CD14-positive monocyte (primary cell): ENCODE measurements at regions not wholly inside any gene's neighbourhood (a gene's known extent, or its start where the extent isn't known, plus 50 kb on each side); places are given as distances from the start of the nearest gene placed in this dataset.

Experiments used
- DNase-seq, 3 donors: peaks; one replicate each; pipeline ENCODE4 v3.0.0-alpha.2; 2011 to 2022
- H2AFZ ChIP-seq: 2 replicates; pipeline ENCODE4 v1.6.0; 2012; ENCODE audit warnings: mild to moderate bottlenecking, low read depth, low read length, inconsistent platforms; ENCODE audit not compliant: insufficient read depth, poor library complexity, severe bottlenecking
- H3K27ac ChIP-seq, 2 donors: 1 replicate in 1 of 2; 2 replicates in 1 of 2; pipeline ENCODE4 v1.5.1; 2012 to 2013; ENCODE audit warnings: low read length in 2 of 2, control low read depth in 1 of 2, inconsistent platforms in 1 of 2, low read depth in 1 of 2, mild to moderate bottlenecking in 1 of 2
- H3K27me3 ChIP-seq, 2 donors: one replicate each; pipeline versions ENCODE4 v1.6.0 to v1.6.1; 2011 to 2013; ENCODE audit warnings: low read length in 2 of 2; ENCODE audit not compliant: control insufficient read depth in 2 of 2, insufficient read depth in 2 of 2
- H3K36me3 ChIP-seq, 2 donors: replicated peaks in 1 of 2; 1 replicate in 1 of 2; 2 replicates in 1 of 2; pipeline versions ENCODE4 v1.5.1 to v1.6.1; 2012 to 2013; ENCODE audit warnings: low read length in 2 of 2, control low read depth in 1 of 2, inconsistent platforms in 1 of 2, mild to moderate bottlenecking in 1 of 2; ENCODE audit not compliant: insufficient read depth in 2 of 2, control insufficient read depth in 1 of 2
- H3K4me1 ChIP-seq, 2 donors: 1 replicate in 1 of 2; 2 replicates in 1 of 2; pipeline versions ENCODE4 v1.5.1 to v1.6.1; 2012 to 2013; ENCODE audit warnings: low read length in 2 of 2, control low read depth in 1 of 2, inconsistent platforms in 1 of 2, mild to moderate bottlenecking in 1 of 2, moderate library complexity in 1 of 2; ENCODE audit not compliant: insufficient read depth in 2 of 2, control insufficient read depth in 1 of 2
- H3K4me2 ChIP-seq: replicated peaks from 2 replicates; pipeline ENCODE3; 2012; ENCODE audit warnings: low read length, moderate library complexity, mild to moderate bottlenecking; ENCODE audit not compliant: poor library complexity, severe bottlenecking; ENCODE audit errors: extremely low read depth
- H3K4me3 ChIP-seq, 3 experiments: fragments of 200-600 bp in 1 of 3; sonication (generic) in 1 of 3; replicated peaks in 1 of 3; 1 replicate in 2 of 3; 2 replicates in 1 of 3; pipeline ENCODE4 v1.5.1; 2011 to 2013; ENCODE audit warnings: low read length in 3 of 3, mild to moderate bottlenecking in 3 of 3, control low read depth in 2 of 3, low read depth in 2 of 3, inconsistent platforms in 1 of 3, moderate library complexity in 1 of 3
- H3K79me2 ChIP-seq: 2 replicates; pipeline ENCODE4 v1.6.0; 2012; ENCODE audit warnings: mild to moderate bottlenecking, control low read depth, inconsistent platforms, low read length, moderate library complexity; ENCODE audit not compliant: insufficient read depth
- H3K9ac ChIP-seq: 2 replicates; pipeline ENCODE4 v1.6.0; 2017; ENCODE audit warnings: low read length, mild to moderate bottlenecking; ENCODE audit not compliant: insufficient read depth, poor library complexity, severe bottlenecking
- H3K9me3 ChIP-seq, 2 donors: replicated peaks in 1 of 2; 1 replicate in 1 of 2; 2 replicates in 1 of 2; pipeline versions ENCODE4 v1.5.1 to v1.6.1; 2012 to 2013; ENCODE audit warnings: low read length in 2 of 2, control low read depth in 1 of 2; ENCODE audit not compliant: control insufficient read depth in 1 of 2, insufficient read depth in 1 of 2
- H4K20me1 ChIP-seq: 2 replicates; pipeline ENCODE4 v1.6.0; 2012; ENCODE audit warnings: mild to moderate bottlenecking, low read length, control low read depth, moderate library complexity; ENCODE audit not compliant: insufficient read depth
- H3K27ac Mint-ChIP-seq, 7 donors: one replicate each; pipeline ENCODE4 v1.8.0; 2020; ENCODE audit warnings: mild to moderate bottlenecking in 7 of 7, mixed read lengths in 7 of 7, moderate library complexity in 6 of 7, inconsistent platforms in 2 of 7
- H3K27me3 Mint-ChIP-seq, 3 donors: one replicate each; pipeline ENCODE4 v1.8.0; 2021 to 2022; ENCODE audit warnings: low read depth in 3 of 3, mild to moderate bottlenecking in 3 of 3, mixed read lengths in 3 of 3, moderate library complexity in 3 of 3, inconsistent platforms in 1 of 3
- H3K36me3 Mint-ChIP-seq, 2 donors: one replicate each; pipeline ENCODE4 v1.8.0; 2020; ENCODE audit warnings: mixed read lengths in 2 of 2, inconsistent platforms in 1 of 2, mild to moderate bottlenecking in 1 of 2
- H3K4me1 Mint-ChIP-seq: one replicate; pipeline ENCODE4 v1.8.0; 2020; ENCODE audit warnings: mild to moderate bottlenecking, mixed read lengths
- H3K4me3 Mint-ChIP-seq, 2 donors: one replicate each; pipeline ENCODE4 v1.8.0; 2020; ENCODE audit warnings: mild to moderate bottlenecking in 2 of 2, mixed read lengths in 2 of 2, moderate library complexity in 1 of 2
- H3K9me3 Mint-ChIP-seq, 7 donors: one replicate each; pipeline ENCODE4 v1.8.0; 2020 to 2022; ENCODE audit warnings: mixed read lengths in 7 of 7, mild to moderate bottlenecking in 6 of 7, moderate library complexity in 6 of 7, inconsistent platforms in 2 of 7
- CTCF ChIP-seq: fragments of 200-600 bp; IDR thresholded peaks from one replicate; pipeline ENCODE4 v1.8.0; 2022; ENCODE audit warnings: antibody characterized with exemption, mild to moderate bottlenecking
- WGBS: methylation state at CpG from one replicate; pipeline ENCODE4 v1.1.5; 2013; ENCODE audit warnings: missing lambda C conversion rate; ENCODE audit not compliant: insufficient coverage; 5-methylcytosine and 5-hydroxymethylcytosine counted together
- intact Hi-C, 2 donors: fragments of 100-400 bp; cut with micrococcal nuclease; formaldehyde crosslinking; loops; one replicate each; pipeline versions ENCODE4 v1.15.0 to v1.15.1; 2023

- no peak for TF ChIP-seq CTCF
- Histone ChIP-seq H3K4me2 (no peak overlapping the region), H3K4me3 (no peak overlapping the region), H3K27me3 (no peaks in the 10 kb centered on the region), H3K27ac (no peak overlapping the region), H3K36me3 (no peaks in the 10 kb centered on the region), H3K4me1 (no peaks in the 10 kb centered on the region), H2AFZ (no peak overlapping the region), H3K9me3 (peaks cover 11 to 28% of the 10 kb centered on the region in 2 donors), H3K9ac (no peak overlapping the region), H3K79me2 (no peaks in the 10 kb centered on the region), H4K20me1 (no peaks in the 10 kb centered on the region)
- no peak overlapping the region for H3K4me3 Mint-ChIP-seq
- no peak for DNase-seq
- H3K27ac Mint-ChIP-seq: no peak overlapping the region
- no peaks in the 10 kb centered on the region for H3K27me3 Mint-ChIP-seq
- intact Hi-C loops: no loop called here
- WGBS: 50% methylated on average over 1 of the region's 3 CpGs
- H3K4me1 Mint-ChIP-seq: no peaks in the 10 kb centered on the region
- H3K36me3 Mint-ChIP-seq: no peaks in the 10 kb centered on the region
- peaks cover 3 to 23% (median 17%) of the 10 kb centered on the region in 7 donors for H3K9me3 Mint-ChIP-seq
These were observed 146.8 kb upstream of the FBXL7 start for GRCh38 chr5:15353086-15353645.

GRCh38 chr5:15350614-15351013 lies 149.4 kb upstream of the FBXL7 start:
- H2AFZ ChIP-seq: no peak overlapping the region
- no peak overlapping the region for H3K27ac ChIP-seq
- H3K79me2 ChIP-seq: no peaks in the 10 kb centered on the region
- no peak for DNase-seq
- Mint-ChIP-seq H3K27me3 (no peaks in the 10 kb centered on the region), H3K4me1 (no peaks in the 10 kb centered on the region), H3K4me3 (no peak overlapping the region), H3K27ac (no peak overlapping the region), H3K36me3 (no peaks in the 10 kb centered on the region), H3K9me3 (peaks cover 0 to 12% (median 7%) of the 10 kb centered on the region in 7 donors)
- no peaks in the 10 kb centered on the region for H3K27me3 ChIP-seq
- no peak overlapping the region for H3K9ac ChIP-seq
- H3K4me2 ChIP-seq: no peak overlapping the region
- H4K20me1 ChIP-seq: no peaks in the 10 kb centered on the region
- no peaks in the 10 kb centered on the region for H3K36me3 ChIP-seq
- no peak for TF ChIP-seq CTCF
- no CpG with 5 or more reads among the region's 1 CpG for WGBS
- H3K9me3 ChIP-seq: peaks cover 0 to 17% of the 10 kb centered on the region in 2 donors
- no peaks in the 10 kb centered on the region for H3K4me1 ChIP-seq
- intact Hi-C loops: no loop called here
- no peak overlapping the region for H3K4me3 ChIP-seq
